Ovary (tissue), 3 donors: ENCODE measurements at regions not wholly inside any gene's neighbourhood (a gene's known extent, or its start where the extent isn't known, plus 50 kb on each side); places are given as distances from the start of the nearest gene placed in this dataset.

Experiments
- EP300 ChIP-seq: sonication (generic); formaldehyde crosslinking; IDR thresholded peaks from one replicate; pipeline ENCODE4 v1.6.1; 2017; ENCODE audit warnings: antibody characterized with exemption
- POLR2A ChIP-seq: fragments of 450-650 bp; IDR thresholded peaks from one replicate; pipeline ENCODE4 v1.6.1; 2017; ENCODE audit warnings: antibody characterized with exemption, mild to moderate bottlenecking, moderate library complexity
- TF ChIP-seq, protein P1 (sequence below), 3 donors: fragments of 450-650 bp in 2 of 3; fragments of 200-600 bp in 1 of 3; IDR thresholded peaks; one replicate each; pipeline versions ENCODE4 v1.5.1 to v1.8.0; 2016 to 2022; ENCODE audit warnings: antibody characterized with exemption in 3 of 3, mild to moderate bottlenecking in 1 of 3
- donor health status: DM: no; HTN: no; CAD: no.

DNA sequence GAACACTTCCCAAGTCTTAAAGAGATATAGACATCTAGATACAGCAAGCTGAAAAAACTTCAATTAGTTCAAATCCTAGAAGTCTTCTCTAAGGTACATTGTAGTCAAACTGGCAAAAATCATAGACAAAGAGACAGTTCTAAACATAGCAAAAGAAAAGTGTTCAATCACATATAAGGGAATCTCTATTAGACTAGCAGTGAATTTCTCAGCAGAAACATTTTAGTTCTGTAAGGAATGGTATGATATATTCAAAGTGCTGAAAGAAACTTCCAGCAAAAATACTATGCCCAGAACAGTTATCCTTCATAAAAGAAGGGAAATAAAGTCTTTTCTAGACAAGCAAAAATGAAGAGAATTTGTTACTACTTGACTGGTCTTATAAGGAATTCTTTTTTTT is 186.3 kb upstream of the SYNCRIP start:
- TF ChIP-seq, protein P1, sequence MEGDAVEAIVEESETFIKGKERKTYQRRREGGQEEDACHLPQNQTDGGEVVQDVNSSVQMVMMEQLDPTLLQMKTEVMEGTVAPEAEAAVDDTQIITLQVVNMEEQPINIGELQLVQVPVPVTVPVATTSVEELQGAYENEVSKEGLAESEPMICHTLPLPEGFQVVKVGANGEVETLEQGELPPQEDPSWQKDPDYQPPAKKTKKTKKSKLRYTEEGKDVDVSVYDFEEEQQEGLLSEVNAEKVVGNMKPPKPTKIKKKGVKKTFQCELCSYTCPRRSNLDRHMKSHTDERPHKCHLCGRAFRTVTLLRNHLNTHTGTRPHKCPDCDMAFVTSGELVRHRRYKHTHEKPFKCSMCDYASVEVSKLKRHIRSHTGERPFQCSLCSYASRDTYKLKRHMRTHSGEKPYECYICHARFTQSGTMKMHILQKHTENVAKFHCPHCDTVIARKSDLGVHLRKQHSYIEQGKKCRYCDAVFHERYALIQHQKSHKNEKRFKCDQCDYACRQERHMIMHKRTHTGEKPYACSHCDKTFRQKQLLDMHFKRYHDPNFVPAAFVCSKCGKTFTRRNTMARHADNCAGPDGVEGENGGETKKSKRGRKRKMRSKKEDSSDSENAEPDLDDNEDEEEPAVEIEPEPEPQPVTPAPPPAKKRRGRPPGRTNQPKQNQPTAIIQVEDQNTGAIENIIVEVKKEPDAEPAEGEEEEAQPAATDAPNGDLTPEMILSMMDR (IDR thresholded peaks at IDR 0.05), result no peak
- TF ChIP-seq POLR2A, result no peak
- TF ChIP-seq EP300, result no peak
